IPS-18a (cell line): ENCODE measurements at regions not wholly inside any gene's neighbourhood (a gene's known extent, or its start where the extent isn't known, plus 50 kb on each side); places are given as distances from the start of the nearest gene placed in this dataset.
A peak's percentile ranks its signal among the peaks of the same experiment; 100 is the strongest.

ENCODE experiments used
- H3K27ac ChIP-seq: one replicate; pipeline ENCODE4 v1.5.1; 2013; ENCODE audit warnings: low read length
- H3K27me3 ChIP-seq: one replicate; pipeline ENCODE4 v1.6.1; 2013; ENCODE audit warnings: mild to moderate bottlenecking, low read length; ENCODE audit not compliant: control insufficient read depth, insufficient read depth
- H3K36me3 ChIP-seq: one replicate; pipeline ENCODE4 v1.6.1; 2013; ENCODE audit warnings: low read depth, low read length; ENCODE audit not compliant: control insufficient read depth
- H3K4me1 ChIP-seq: one replicate; pipeline ENCODE4 v1.6.1; 2013; ENCODE audit warnings: low read depth, low read length; ENCODE audit not compliant: control insufficient read depth
- H3K4me3 ChIP-seq: one replicate; pipeline ENCODE4 v1.5.1; 2013; ENCODE audit warnings: low read length
- H3K9ac ChIP-seq: one replicate; pipeline ENCODE4 v1.6.1; 2013; ENCODE audit warnings: mild to moderate bottlenecking, low read length, moderate library complexity
- H3K9me3 ChIP-seq: one replicate; pipeline ENCODE4 v1.6.1; 2013; ENCODE audit warnings: low read depth, low read length; ENCODE audit not compliant: control insufficient read depth

DNA sequence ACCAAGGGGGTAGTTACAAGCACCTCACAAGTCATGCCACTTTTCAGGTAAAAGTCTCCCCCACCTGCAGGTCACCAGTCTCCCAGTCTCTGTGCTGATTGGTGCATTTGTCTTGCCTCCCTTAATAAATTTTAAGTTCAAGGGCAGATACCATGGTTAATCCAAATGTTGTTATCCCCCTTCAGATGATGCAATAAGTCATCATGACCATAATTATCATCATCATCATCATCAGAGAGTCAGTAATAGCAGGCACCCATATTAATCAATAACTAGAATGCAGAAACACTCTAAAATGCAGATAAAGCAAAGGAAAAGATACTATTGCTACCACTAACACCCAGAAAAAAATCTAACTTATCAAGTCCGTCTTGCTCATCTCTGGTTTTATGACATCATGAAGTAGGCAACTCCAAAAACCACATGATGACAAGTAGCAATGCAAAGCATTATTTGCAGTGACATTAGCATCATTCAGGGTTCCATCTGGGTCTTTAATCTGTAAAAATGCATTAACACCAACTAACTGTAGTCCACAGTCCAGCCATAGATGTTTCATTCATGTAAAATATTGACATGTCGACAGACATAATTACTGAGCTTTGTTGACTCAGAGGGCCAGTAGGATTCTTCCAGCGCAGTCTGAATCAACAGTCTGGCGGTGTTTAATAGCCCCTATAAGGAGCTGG, 492.0 kb upstream of the RUNX1 start:
- Histone ChIP-seq H3K36me3 (no peaks in the 10 kb centered on the region), H3K27me3 (no peaks in the 10 kb centered on the region), H3K4me3 (no peak overlapping the region), H3K9ac (no peak overlapping the region), H3K4me1 (no peaks in the 10 kb centered on the region), H3K27ac (no peak overlapping the region), H3K9me3 (no peaks in the 10 kb centered on the region)

- Histone ChIP-seq H3K4me3 (no peak overlapping the region), H3K9me3 (peaks cover 3% of the 10 kb centered on the region), H3K9ac (no peak overlapping the region), H3K4me1 (no peaks in the 10 kb centered on the region), H3K36me3 (no peaks in the 10 kb centered on the region), H3K27ac (no peak overlapping the region), H3K27me3 (no peaks in the 10 kb centered on the region)
Measured at GRCh38 chr21:35538386-35538785, 489.3 kb upstream of the RUNX1 start.

- Histone ChIP-seq H3K27ac (no peak overlapping the region), H3K9ac (no peak overlapping the region), H3K36me3 (no peaks in the 10 kb centered on the region), H3K4me3 (no peak overlapping the region), H3K27me3 (no peaks in the 10 kb centered on the region), H3K9me3 (peaks cover 3% of the 10 kb centered on the region), H3K4me1 (no peaks in the 10 kb centered on the region)
Measured at GRCh38 chr21:35537604-35538003, 488.5 kb upstream of the RUNX1 start.

- Histone ChIP-seq H3K9ac (no peak overlapping the region), H3K27ac (no peak overlapping the region), H3K4me3 (no peak overlapping the region), H3K9me3 (peaks cover 3% of the 10 kb centered on the region), H3K36me3 (no peaks in the 10 kb centered on the region), H3K27me3 (no peaks in the 10 kb centered on the region), H3K4me1 (no peaks in the 10 kb centered on the region)
Measured at GRCh38 chr21:35533893-35534292, 484.8 kb upstream of the RUNX1 start.

- H3K9ac ChIP-seq, result no peak overlapping the region
- peaks cover 3% of the 10 kb centered on the region for H3K9me3 ChIP-seq
- no peak overlapping the region for H3K27ac ChIP-seq
- no peaks in the 10 kb centered on the region for H3K36me3 ChIP-seq
- no peaks in the 10 kb centered on the region for H3K4me1 ChIP-seq
- no peaks in the 10 kb centered on the region for H3K27me3 ChIP-seq
- no peak overlapping the region for H3K4me3 ChIP-seq
Measured at GRCh38 chr21:35530766-35531165, 481.7 kb upstream of the RUNX1 start.

- H3K9ac ChIP-seq, result no peak overlapping the region
- no peaks in the 10 kb centered on the region for H3K4me1 ChIP-seq
- peaks cover 3% of the 10 kb centered on the region for H3K9me3 ChIP-seq
- no peak overlapping the region for H3K27ac ChIP-seq
- H3K4me3 ChIP-seq, result no peak overlapping the region
- no peaks in the 10 kb centered on the region for H3K36me3 ChIP-seq
- H3K27me3 ChIP-seq, result no peaks in the 10 kb centered on the region
Measured at GRCh38 chr21:35529171-35529863, 480.2 kb upstream of the RUNX1 start.

DNA sequence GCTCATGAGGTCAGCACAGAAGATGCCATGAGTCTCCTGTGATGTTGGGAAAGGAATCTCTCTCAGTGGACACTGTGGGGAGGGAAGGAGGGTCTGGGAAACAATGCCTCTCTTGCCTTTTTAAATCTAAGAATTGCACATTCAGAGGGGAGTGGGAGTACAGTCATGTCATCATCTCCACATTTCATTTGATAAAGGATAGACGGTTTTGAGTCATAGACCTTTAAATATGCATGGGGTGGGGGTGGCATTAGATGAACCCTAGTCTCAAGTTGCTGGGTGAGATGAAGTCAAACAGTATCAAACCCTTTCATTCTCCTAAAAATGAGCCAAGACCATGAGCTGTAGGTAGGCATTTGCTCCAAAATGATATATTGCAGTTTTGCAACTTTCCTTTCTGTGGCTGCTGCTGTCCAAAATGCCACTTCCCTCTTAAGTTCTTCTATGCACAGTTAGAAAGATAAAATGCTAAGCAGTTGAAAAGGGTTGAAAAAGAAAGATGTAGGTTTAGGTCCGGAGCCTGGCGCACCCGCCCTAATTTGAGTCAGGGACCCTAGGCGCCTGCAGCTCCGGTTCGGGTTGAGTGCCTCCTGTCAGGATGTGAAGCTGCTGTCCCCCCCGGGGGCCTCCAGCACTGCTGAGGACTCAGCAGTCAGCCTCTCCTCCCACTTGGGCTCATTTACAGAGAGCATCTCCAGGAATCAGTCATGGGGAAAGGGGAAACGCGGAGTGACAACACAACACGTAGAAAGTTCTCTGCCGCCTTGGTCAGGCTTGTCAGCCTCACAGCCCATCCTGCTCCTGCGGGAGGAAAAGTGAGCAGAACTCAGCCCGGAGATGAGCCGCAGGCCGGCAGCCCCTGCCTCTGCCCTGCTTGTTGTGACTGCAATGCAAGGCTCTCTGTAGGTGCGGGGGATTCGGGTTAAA, 479.3 kb upstream of the RUNX1 start:
- no peak overlapping the region for H3K4me3 ChIP-seq
- no peaks in the 10 kb centered on the region for H3K9me3 ChIP-seq
- no peaks in the 10 kb centered on the region for H3K36me3 ChIP-seq

GRCh38 chr21:35527358-35527757, 478.3 kb upstream of the RUNX1 start:
- H3K4me1 ChIP-seq, result no peaks in the 10 kb centered on the region
- H3K27me3 ChIP-seq, result no peaks in the 10 kb centered on the region
- no peak overlapping the region for H3K27ac ChIP-seq
- H3K36me3 ChIP-seq, result no peaks in the 10 kb centered on the region
- no peak overlapping the region for H3K4me3 ChIP-seq
- no peak overlapping the region for H3K9ac ChIP-seq
- no peaks in the 10 kb centered on the region for H3K9me3 ChIP-seq

More for the DNA sequence above, 479.3 kb upstream of the RUNX1 start:
- H3K4me1 ChIP-seq, result no peaks in the 10 kb centered on the region
- no peaks in the 10 kb centered on the region for H3K27me3 ChIP-seq
- H3K27ac ChIP-seq, result no peak overlapping the region
- no peak overlapping the region for H3K9ac ChIP-seq

- H3K36me3 ChIP-seq, result no peaks in the 10 kb centered on the region
- no peak overlapping the region for H3K9ac ChIP-seq
- no peaks in the 10 kb centered on the region for H3K9me3 ChIP-seq
- H3K27ac ChIP-seq, result no peak overlapping the region
- H3K27me3 ChIP-seq, result no peaks in the 10 kb centered on the region
- peaks cover 19% of the 10 kb centered on the region for H3K4me1 ChIP-seq
- no peak overlapping the region for H3K4me3 ChIP-seq
Measured at GRCh38 chr21:35525443-35525842, 476.3 kb upstream of the RUNX1 start.

DNA sequence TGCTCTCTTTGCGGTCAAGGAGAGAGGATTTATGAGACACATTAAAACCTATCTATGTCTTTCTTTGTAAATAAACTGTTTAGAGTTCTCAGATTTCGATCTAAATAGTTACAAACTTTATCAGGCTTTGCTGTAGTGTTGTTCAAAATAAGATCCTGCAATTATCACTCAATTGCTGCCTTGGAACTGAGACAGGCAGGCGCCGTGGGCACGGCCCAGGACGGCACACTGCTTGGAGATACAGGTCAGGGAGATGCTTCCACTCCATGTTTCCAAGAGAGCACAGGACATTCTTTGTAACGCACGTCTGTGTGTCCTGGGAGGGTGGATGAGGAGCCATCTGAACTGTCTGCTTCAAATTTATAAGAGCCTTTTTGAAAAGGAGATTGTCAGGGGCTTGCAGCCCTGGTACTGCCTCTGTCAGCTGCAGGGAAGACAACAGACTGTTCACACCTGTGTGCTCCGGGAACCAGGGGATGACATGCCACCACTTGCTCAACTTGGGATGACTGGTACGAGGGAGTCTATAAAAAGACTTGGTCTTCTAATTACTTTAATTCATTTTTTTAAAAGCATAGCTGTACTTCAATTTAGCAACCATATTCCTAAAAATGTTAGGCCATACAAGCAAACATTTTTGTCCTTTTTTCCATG, 472.9 kb upstream of the RUNX1 start:
- H3K27ac ChIP-seq, result no peak overlapping the region

DNA sequence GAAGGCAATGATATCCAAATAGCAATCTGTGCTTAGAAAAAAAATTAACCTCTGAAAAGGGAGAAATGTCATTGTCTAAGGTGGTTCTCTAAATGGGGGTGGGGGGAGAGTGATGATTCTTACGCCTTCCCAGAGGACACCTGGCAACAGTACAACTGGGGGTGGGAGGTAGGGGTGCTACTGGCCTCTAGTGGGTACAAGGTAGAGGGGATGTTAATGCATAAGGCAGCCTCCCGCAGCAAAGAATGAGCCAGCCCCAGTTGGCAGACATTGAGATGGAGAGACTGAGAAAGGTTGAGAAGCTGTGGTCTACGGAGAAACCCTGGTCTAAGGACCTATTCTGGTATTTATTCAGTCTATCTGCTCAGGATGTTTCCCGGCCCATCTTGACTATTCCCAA, 472.2 kb upstream of the RUNX1 start:
- Histone ChIP-seq H3K36me3 (no peaks in the 10 kb centered on the region), H3K4me1 (peaks cover 28% of the 10 kb centered on the region), H3K9ac (no peak overlapping the region), H3K27me3 (no peaks in the 10 kb centered on the region), H3K9me3 (no peaks in the 10 kb centered on the region), H3K4me3 (peak overlapping the region; percentile 19), H3K27ac (no peak overlapping the region)

More for the DNA sequence above, 472.9 kb upstream of the RUNX1 start:
- Histone ChIP-seq H3K4me3 (no peak overlapping the region), H3K4me1 (peaks cover 28% of the 10 kb centered on the region), H3K9ac (no peak overlapping the region), H3K27me3 (no peaks in the 10 kb centered on the region), H3K9me3 (no peaks in the 10 kb centered on the region), H3K36me3 (no peaks in the 10 kb centered on the region)
